ENCODE measurements at regions not wholly inside any gene's neighbourhood (a gene's known extent, or its start where the extent isn't known, plus 50 kb on each side); places are given as distances from the start of the nearest gene placed in this dataset.
"Not testable (repeated sequence)": the region's sequence is repeated elsewhere in the genome, so short reads cannot be mapped to it uniquely, and the experiment has no call there.

GRCh38 chr13:33411312-33411711 lies 125.8 kb upstream of the STARD13 start:
- no peak for DNase-seq (ENCODE audit: low spot score)

DNA sequence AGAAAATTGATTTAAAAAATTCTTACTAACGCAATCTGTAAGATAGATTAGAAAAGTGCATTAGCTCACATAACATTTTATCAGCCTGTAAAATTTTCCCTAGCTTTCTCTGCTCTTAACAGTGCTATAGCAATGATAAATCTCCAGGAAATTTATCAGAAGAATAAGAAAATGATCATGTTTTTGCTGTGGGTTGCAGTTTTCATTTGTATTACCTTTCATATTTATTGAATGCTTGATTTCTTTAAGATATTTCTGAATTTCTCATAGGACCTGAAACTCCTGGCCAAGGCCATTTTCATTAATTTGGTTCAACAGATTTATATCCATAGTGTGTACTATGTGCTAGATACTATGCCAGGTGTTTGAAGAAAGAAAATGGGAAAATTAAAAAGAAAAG lies 130.3 kb upstream of the STARD13 start:
- DNase-seq (ENCODE audit: low spot score), result no peak

DNA sequence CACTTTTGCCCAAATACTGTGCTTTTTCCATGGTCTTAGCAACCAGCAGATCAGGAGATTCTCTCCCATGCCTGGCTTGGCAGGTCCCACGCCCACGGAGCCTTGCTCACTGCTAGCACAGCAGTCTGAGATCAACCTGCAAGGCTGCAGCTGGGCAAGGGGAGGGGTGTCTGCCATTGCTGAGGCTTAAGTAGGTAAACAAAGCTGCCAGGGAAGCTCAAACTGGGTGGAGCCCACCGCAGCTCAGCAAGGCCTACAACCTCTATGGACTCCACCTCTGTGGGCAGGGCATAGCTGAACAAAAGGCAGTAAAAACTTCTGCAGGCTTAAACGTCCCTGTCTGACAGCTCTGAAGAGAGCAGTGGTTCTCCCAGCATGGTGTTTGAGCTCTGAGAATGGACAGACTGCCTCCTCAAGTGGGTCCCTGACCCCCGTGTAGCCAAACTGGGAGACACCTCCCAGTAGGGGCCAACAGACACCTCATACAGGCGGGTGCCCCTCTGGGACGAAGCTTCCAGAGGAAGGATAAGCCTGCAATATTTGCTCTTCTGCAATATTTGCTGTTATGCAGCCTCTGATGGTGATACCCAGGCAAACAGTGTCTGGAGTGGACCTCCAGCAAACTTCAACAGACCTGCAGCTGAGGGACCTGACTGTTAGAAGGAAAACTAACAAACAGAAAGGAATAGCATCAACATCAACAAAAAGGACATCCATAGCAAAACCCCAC lies 132.8 kb upstream of the STARD13 start:
- DNase-seq (ENCODE audit: low spot score), result not testable (repeated sequence)

DNA sequence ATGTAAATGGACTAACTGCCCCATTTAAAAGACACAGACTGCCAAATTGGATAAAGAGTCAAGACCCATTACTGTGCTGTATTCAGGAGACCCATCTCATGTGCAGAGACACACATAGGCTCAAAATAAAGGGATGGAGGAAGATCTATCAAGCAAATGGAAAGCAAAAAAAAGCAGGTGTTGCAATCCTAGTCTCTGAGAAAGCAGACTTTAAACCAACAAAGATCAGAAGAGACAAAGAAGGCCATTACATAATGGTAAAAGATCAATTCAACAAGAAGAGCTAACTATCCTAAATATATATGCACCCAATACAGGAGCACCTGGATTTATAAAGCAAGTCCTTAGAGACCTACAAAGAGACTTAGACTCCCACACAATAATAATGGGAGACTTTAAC lies 134.6 kb upstream of the STARD13 start:
- DNase-seq (ENCODE audit: low spot score), result not testable (repeated sequence)

GRCh38 chr13:33426131-33426530 lies 140.6 kb upstream of the STARD13 start:
- DNase-seq (ENCODE audit: low spot score), result no peak

GRCh38 chr13:33433316-33433715 lies 147.8 kb upstream of the STARD13 start:
- DNase-seq (ENCODE audit: low spot score), result no peak

DNA sequence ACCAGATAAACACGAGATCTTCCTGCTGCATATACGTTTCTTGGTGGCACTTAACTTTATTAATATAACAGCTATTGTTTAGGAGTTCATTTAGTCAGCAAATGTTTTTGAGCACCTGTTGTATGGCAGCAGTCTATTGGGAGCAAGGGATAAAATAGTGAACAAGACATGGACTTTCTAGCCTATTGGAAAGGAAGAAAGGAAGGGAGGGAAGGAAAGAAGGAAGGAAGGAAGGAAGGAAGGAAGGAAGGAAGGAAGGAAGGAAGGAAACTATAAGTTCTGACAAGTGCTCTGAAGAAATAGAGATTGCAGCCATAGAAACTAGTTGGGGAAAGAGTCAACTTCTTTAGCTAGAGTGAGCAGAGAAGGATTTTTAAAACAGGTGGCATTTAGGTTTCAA lies 149.1 kb upstream of the STARD13 start:
- DNase-seq (ENCODE audit: low spot score), result no peak

DNA sequence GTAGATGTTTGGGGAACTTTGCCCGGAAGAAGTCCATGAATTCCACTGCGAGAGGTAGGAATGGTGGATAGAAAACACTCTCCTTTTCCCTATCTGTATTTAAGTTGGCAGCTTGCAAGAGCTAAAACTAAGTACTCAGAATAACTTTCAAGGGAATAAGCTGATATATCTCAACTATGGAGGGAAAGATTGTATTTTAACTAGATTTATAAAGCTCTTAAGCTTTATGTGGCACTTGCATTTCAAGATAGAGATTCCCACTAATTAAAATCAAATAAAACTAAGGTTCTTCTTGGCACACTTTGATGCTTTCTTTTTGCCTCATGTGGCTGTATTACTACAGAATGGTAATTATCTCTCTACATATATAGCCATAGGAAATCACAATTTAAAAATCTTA lies 149.7 kb upstream of the STARD13 start:
- DNase-seq (ENCODE audit: low spot score), result no peak

DNA sequence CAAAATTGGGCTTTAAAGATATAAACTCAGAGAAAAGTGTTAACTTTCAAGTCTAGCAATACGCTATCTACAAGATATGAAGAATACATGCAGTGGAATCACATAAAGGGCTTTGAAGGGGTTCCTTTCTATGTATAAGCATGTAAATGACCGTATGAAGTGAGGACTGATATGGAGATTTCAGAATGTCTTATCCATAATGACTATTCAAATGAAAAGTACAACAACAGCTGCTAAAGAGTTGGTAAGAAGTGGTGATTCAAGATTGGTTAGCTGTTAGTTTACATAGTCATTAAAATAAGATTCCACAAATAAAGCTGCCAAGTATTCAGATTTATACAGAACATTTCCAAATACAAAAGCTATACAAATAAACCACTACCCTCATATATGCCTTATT lies 153.4 kb upstream of the STARD13 start:
- no peak for DNase-seq (ENCODE audit: low spot score)

DNA sequence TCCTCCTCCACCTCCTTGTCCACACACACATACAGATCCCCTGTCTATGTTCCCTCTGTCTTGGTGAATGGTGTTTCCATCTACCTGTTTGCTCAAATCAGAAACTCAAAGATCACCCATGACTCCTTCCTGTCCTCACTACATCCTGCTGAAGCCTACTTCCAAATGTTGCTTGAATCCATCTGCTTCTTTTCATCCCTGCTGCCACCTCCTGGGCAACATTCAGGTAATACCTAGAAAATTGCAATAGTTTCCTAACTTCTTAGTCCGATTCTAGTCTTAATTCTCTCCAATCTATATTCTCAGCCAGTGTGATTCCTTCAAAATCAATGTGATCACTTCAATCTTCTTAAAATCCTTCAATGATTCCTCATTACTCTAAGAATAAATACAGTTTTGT lies 155.5 kb upstream of the STARD13 start:
- peak; percentile 11 for DNase-seq (ENCODE audit: low spot score)

GRCh38 chr13:33445024-33445423 lies 159.5 kb upstream of the STARD13 start:
- no peak for DNase-seq (ENCODE audit: low spot score)

- DNase-seq (ENCODE audit: low spot score), result no peak
Observed at GRCh38 chr13:33445476-33445875, 159.9 kb upstream of the STARD13 start.

- DNase-seq (ENCODE audit: low spot score), result no peak
Observed at GRCh38 chr13:33446821-33447725, 161.5 kb upstream of the STARD13 start.

GRCh38 chr13:33448889-33449288 lies 163.3 kb upstream of the STARD13 start:
- DNase-seq (ENCODE audit: low spot score), result no peak

GRCh38 chr13:33450956-33451709 lies 165.6 kb upstream of the STARD13 start:
- DNase-seq (ENCODE audit: low spot score), result no peak

DNA sequence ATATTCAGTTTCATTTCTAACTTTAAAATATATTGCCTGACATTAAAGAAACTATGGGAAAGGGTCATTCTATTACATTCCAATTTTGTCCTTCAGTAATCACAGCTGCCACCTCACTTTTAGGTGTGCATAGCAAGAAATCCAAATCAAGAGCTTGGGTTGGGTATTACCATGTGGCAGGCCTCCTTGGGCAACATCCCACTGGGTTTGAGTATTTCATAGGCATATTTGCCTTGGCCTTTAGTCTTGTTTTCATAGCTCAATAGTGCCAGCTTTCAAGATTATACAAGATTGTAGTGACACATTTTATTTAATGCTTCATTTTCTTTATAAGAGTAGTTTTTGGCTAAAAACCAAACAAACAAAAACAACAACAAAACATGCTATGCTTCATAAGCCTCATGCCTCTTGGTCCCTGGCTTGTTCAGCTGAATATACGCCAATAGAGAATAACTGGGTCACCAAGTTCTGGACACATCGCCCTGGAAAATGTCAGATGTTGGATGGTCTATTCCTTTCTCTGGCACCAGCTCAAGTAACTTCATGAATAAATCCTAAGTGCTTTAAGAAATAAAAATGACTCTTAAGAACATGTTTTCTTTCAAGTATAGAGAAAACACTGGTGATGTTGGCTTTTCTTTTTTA lies 167.4 kb upstream of the STARD13 start:
- DNase-seq (ENCODE audit: low spot score), result no peak

GRCh38 chr13:33453936-33454335 lies 168.4 kb upstream of the STARD13 start:
- DNase-seq (ENCODE audit: low spot score), result no peak

DNA sequence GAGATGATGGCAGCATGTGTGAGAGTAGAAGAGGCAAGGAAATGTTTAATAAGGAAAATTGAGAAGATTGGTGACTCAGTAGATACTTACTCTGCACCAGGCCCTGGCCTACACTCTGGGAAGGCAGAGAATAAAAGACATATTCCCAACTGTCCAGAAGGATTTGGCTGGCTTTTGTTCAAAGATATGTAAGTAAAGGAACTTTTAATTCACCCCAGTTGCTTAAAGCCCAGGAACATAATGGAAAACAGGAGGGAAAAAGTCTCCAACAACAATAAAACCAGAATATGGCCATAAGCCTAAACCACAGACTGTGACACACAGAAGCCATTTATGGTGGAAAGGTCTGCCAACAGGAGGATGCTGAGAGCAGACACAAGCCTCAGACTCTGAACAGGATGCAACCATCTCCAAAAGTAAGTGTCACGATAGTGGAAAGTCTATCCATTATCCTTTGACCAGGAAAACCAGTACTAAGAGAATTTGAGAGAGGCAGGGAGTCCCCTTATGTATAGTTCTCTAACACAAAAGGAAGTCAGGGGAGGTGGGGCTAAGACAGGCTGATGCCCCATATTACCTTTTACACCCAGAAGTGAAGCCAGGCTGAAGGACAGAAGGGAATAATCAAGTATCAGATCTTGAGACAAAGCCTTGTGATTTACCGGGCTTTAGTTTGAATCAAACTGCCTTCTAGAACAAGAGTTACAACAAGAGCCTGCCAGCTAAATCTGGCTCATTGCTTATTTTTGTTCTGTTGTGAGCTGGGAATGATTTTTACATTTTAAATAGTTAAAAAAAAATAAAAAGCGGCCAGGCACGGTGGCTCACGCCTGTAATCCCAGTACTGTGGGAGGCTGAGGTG lies 169.5 kb upstream of the STARD13 start:
- DNase-seq (ENCODE audit: low spot score), result peak; percentile 77

GRCh38 chr13:33459702-33460101 lies 174.1 kb upstream of the STARD13 start:
- DNase-seq (ENCODE audit: low spot score), result no peak

DNA sequence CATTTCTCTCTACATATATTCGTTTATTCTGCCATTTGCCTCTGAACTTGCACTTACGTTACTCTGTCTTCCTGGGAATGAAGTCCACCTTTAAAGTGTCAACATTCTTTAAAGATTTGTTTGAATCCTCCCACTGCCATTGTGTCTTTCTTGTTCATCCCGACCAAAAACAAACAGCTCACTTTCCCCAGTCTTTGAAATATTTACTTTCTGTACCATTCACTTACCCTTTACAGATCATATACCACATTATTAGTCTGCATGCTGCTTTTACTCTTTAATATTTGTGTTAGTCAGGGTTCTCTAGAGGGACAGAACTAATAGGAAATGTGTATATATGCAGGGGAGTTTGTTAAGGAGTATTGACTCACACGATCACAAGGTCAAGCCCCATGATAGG lies 176.6 kb upstream of the STARD13 start:
- no peak for DNase-seq (ENCODE audit: low spot score)

GRCh38 chr13:33464345-33464744 lies 178.8 kb upstream of the STARD13 start:
- no peak for DNase-seq (ENCODE audit: low spot score)

Data from AG20443 (cell line).